RPMI8226 (cell line): ENCODE measurements at regions not wholly inside any gene's neighbourhood (a gene's known extent, or its start where the extent isn't known, plus 50 kb on each side); places are given as distances from the start of the nearest gene placed in this dataset.

Experiments used
- DNase-seq: peaks from one replicate; pipeline ENCODE4 v3.0.0-alpha.2; 2015

DNA sequence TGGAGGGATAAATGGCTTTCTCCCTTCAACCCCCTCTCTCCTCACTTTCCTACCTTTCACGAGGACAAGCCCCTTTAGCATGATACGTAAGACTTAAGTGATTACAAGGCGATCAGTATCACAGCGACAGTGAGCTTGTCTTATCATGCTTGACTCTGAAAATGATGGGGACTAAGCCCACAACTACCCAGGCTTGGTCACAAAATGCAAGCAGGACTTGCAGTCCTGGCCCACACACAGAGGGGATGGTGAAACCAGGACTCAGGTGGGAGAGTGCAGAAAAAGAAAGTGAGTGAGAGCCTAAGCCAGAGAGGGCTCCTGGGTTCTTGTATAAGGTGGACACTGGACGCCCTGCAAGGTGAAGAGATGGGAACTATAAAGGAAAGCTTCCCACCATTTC lies 95.7 kb upstream of the ARL4C start:
- no peak for DNase-seq

DNA sequence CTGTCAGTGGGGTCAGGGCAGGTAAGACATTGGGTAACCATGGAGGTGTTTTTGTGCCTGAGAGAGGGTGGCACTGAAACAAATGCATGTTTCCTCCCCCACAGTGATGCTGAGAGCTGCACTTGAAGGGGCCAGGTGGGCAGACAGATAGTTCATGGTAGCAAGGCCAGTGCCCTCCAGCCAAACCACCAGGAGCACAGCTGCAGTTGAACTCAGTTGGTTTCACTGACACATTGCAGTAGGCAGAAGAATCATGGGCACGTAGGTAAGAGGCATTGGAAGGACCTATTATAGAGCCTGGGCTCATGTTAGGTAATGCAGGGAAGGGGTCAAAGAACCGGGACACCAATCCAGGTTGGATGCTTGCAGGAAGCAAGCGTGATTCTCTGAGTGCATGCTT lies 93.2 kb upstream of the ARL4C start:
- DNase-seq, result no peak

DNA sequence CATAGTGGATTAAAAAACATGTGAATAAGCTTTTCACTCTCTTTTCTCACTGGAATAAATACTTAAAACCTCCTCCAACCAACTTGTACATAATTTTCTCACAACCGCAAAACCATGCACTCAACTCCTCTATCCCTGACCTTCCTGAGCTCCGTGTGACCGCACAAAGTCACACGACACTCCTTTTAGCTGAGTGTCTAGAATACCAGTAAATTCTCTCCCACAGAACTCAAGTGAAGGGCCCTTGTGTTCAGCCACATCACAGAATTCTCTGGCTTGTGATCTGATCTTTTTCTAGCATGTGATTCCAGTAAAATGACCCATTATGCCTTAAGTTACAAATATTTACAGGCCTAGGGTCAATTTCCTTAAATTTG lies 91.2 kb upstream of the ARL4C start:
- no peak for DNase-seq

- DNase-seq, result no peak
Observed at GRCh38 chr2:234587341-234588053, 90.6 kb upstream of the ARL4C start.

- DNase-seq, result no peak
Observed at GRCh38 chr2:234583331-234583730, 86.5 kb upstream of the ARL4C start.

GRCh38 chr2:234580686-234581085 lies 83.8 kb upstream of the ARL4C start:
- DNase-seq, result no peak

DNA sequence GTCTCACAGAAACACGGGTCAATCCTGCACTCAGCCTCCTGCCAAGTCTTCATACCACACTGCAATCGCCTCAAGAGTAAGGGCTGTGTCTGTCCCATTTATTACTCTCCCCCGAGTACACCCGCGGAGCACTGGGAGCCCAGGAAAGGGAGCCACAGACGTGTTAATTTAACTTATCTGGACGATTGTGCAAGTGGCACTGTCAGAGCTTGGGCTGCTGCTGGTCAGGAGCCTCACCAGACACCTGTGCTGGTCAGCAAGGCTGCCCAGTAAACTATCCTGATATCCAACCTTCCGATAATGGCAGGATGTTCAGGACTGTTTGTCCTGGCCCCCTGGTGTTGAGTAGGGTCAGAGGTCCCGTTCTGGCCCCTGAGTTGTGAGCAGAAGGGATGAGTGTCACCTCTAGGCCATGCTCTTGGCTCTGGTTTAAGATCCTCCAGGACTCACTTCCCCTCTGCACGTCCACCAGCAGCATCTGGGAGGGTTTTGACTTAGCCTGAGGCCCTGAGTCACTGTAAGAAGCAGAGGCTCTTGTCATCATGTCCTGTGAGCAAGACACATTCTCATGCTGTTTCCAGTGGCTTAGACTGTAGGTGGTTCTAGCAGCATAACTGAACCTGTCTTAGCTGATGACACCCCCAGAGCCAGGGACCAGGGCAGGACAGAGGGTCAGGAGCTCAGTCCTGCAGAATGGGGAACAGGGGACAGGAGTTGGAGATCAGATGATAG lies 82.5 kb upstream of the ARL4C start:
- no peak for DNase-seq

DNA sequence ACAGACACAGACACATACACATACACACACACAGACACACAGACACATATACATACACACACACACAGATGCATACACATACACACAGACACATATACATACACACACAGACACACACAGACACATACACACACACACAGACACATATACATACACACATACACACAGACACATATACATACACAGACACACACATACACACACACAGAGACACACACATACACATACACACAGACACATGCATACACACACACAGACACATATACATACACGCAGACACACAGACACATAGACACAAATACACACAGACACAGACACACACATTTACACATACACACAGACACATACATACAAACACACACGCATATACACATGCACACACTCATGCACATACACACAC lies 81.5 kb upstream of the ARL4C start:
- no peak for DNase-seq

DNA sequence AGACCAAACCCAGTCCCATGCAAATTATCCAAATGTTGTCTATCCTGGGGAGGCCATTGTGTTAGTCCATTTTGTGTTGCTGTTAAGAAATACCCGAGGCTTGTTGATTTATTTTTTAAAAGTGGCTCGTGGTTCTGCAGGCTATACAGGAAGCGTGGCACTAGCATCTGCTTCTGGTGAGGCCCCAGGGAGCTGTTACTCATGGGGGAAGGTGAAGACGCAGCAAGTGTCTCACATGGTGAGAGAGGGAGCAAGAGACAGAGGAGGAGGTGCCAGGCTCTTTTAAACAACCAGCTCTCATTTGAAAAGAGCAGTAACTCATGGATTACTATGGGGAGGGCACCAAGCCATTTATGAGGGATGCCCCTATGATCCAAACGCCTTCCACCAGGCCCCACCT lies 80.3 kb upstream of the ARL4C start:
- no peak for DNase-seq

DNA sequence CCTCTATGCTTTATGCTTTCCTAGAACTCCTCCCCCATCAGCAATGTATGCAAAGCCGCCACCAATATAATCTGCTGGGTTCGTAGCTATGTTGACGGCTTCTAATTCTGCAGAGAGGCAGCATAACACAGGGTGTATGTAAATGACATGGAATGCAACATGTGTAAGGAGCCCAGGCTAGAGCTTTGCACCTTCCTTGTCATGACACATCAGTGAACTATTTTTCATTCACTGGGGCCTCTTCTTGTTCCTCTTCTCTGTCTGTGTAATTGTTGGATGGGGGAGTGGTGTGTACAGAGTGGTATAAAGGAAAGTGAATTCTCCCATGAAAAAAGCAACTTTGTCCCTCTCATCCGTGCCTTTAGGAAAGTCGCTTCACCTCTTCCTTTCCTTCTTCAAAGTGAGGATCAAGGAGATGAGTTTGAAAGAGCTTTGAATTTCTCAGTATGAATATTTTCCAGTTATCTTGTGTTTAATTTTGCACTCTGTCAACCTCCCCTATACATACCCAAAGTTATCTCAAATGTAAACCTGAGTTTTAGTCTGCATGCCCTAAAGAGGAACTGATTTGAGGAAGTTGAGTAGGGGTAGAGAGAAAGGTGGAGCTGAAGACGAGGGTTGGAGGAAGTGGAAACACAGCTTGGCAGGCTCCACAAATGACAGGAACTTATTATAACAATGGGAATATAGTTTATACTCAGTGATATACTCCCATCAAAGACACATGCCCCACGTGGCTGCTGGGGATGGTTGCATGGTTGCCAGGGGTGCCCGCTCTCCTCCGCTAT lies 74.9 kb upstream of the ARL4C start:
- DNase-seq, result no peak

DNA sequence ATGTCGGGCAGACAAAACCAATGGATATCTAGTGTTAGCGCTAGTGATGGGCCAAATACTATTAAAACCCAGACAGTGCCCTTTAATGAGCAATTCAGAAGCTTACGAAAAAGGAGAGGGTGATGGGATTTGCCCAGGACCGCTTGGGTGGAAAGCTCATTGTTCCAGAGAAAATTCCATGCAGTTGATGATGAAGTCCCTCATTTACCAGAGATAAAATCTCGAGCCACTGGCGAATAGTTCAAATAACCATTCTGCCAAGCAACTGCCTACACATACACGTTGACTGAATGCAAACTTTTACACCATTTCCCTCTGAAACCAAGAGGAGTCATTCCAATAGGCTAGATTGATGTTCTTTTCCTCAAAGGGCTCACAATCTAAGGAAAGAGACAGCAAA lies 73.6 kb upstream of the ARL4C start:
- DNase-seq, result no peak

GRCh38 chr2:234569776-234570430 lies 73.0 kb upstream of the ARL4C start:
- no peak for DNase-seq

DNA sequence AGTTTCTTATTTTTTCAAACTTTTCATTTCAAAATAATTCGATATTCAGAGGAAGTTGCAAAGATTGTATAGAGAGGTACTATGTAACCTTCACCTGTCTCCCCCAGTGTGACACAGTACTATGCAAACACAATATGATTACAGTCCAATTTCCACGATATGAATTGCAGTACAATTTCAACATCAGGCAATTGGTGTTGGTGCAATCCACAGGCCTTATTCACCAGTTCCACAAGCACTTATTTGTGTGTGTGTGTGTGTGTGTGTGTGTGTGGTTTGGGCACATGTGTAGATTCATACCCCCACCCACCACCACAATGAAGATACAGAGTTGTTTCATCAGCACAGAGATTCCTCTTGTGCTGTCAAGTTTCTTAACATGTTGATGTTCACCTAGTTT lies 69.7 kb upstream of the ARL4C start:
- DNase-seq, result no peak

GRCh38 chr2:234565842-234566619 lies 69.2 kb upstream of the ARL4C start:
- no peak for DNase-seq

- DNase-seq, result no peak
Observed at GRCh38 chr2:234565201-234565600, 68.3 kb upstream of the ARL4C start.

GRCh38 chr2:234564699-234565098 lies 67.8 kb upstream of the ARL4C start:
- no peak for DNase-seq

- DNase-seq, result no peak
Observed at GRCh38 chr2:234559609-234560008, 62.7 kb upstream of the ARL4C start.

- DNase-seq, result no peak
Observed at GRCh38 chr2:234558642-234559041, 61.8 kb upstream of the ARL4C start.

DNA sequence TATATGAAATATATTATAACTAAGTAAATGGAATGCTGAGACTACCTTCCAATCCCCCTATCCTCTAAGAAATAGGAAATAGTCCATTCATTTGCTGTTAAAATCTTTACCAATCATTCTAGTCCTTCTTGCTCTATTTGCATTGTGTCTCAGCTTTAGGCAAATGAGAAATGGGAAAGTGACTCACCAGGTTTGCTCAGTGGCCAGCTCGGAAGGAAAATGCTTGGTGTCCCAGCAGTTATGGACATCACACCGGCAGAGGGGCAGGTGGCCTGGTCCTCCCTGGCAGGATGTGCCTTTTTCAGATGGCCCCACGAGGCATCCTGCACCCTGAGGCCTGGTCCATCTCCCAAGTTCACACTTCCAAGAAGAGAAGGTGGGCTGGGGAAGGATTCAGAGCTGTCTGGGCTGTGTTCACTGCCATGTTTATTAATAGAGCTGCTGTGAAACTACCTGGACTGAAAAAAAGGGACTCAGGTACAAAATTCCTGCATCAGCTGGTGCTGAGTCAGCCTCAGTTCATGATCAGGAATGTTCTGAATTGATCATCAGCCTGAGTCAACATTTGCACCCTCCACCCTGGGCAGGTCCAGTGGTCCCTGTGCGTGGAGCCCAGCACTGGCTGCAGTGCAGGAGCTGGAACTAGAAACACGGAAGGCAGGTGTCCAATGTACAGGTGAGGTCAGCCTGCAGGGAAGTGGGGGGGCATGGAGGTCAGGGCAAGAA lies 60.1 kb upstream of the ARL4C start:
- DNase-seq, result no peak

DNA sequence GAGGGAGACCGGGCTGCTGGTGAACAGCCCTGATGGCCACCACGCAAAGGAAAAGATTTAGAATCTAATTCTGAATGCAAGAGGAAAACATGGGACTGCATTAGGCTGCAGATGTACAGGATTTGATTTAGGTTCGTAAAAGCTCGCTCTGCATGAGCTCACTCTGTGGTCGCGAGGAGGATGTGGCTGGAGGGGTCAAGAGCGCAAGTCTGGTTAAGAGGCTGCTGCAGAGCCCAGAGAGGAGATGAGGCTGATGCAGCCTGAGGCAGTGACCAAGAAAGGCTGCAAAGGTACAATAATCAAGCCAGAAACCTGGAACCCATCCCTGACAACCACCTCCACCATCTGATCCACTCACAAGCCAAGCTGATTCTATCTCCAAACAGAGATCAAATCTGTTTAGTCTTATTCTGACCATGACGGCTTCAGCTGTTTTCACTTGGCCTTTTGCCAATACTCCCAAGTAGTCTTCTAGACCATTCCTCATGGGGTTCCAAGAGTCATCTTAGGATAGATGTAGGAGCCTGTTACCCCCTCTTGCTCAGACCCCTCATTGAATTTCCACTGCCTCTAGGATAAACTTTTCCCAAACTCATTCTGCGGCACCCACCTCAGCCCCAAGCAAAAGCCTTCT lies 58.9 kb upstream of the ARL4C start:
- DNase-seq, result no peak

DNA sequence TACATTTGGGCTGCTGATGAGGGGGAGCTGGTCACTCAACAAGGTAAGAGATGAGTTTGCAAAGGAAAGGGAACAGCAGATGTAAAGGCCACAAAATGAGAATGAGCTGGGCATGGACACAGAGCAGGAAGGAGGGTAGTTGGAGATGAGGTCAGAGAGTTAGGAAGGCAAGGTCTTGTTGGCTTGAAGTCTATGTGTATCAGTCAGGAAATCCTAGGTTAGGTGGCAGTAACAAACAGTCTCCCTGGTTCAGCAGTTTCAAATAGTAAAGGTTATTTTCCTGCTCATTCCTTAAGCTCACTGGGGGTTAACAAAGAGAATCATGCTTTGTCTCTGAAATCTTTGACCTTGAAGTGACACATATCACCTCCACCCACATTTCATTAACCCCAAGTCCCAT lies 58.3 kb upstream of the ARL4C start:
- DNase-seq, result no peak
